ENCODE measurements at regions not wholly inside any gene's neighbourhood (a gene's known extent, or its start where the extent isn't known, plus 50 kb on each side); places are given as distances from the start of the nearest gene placed in this dataset.

DNA sequence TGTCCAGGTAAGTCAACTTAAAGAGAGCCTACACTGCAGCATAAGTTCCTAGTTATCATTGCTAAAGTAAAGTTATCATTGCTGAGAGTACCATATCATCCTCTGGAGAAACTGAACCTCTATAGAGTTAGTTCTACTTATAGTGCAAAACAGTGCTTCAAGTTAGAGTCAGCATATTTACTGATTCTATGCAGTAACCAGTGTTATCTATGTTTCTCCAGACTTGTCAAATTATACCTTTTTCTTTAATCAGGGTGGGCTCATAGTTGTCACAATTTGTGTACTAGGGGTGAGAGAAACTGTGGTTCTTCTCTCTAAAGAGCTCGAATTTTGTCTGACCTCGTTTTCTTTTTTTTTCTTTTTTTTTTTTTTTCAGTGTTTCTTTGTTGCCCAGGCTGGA lies 79.6 kb downstream of the ANXA2R start:
- Histone ChIP-seq H3K4me3 (no peak overlapping the region), H3K36me3 (replicated peaks in 1 of 2) (no peaks in the 10 kb centered on the region), H3K27ac (no peak overlapping the region), H3K27me3 (no peaks in the 10 kb centered on the region), H3K9me3 (replicated peaks in 1 of 3) (no peaks in the 10 kb centered on the region), H3K4me1 (replicated peaks in 1 of 2) (no peaks in the 10 kb centered on the region)
- intact Hi-C loops (cut with DNase I) = no loop called here
- no peak for DNase-seq
- no peak for TF ChIP-seq POLR2A (IDR thresholded peaks at IDR 0.05)
- TF ChIP-seq, protein P1, sequence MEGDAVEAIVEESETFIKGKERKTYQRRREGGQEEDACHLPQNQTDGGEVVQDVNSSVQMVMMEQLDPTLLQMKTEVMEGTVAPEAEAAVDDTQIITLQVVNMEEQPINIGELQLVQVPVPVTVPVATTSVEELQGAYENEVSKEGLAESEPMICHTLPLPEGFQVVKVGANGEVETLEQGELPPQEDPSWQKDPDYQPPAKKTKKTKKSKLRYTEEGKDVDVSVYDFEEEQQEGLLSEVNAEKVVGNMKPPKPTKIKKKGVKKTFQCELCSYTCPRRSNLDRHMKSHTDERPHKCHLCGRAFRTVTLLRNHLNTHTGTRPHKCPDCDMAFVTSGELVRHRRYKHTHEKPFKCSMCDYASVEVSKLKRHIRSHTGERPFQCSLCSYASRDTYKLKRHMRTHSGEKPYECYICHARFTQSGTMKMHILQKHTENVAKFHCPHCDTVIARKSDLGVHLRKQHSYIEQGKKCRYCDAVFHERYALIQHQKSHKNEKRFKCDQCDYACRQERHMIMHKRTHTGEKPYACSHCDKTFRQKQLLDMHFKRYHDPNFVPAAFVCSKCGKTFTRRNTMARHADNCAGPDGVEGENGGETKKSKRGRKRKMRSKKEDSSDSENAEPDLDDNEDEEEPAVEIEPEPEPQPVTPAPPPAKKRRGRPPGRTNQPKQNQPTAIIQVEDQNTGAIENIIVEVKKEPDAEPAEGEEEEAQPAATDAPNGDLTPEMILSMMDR (IDR thresholded peaks at IDR 0.05) = no peak
- WGBS, 4 donors = 56 to 74% (median 68%) methylated on average over 2 of the region's 2 CpGs

DNA sequence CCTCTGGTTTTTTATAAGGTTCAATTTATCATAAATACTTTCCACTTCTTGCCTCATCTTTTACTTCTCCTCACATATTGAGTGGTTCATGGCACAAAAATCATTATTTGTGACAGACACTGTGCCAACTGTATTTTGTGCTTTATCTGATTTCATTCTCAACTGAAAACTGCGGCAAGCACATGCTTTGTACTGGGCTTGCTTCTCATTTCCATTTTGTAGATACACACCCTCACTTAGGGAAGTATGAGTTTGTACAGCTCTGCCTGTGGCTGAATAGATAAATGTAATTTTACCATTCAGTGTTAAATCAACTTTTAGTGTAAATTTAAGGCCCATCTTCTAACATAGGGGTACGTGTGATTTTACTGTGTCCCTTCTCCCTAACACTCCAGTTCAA lies 83.6 kb downstream of the ANXA2R start:
- Histone ChIP-seq H3K27me3 (no peaks in the 10 kb centered on the region), H3K4me1 (replicated peaks in 1 of 2) (peaks cover 0 to 11% of the 10 kb centered on the region in 2 donors), H3K4me3 (no peak overlapping the region), H3K9me3 (replicated peaks in 1 of 3) (peaks cover 0 to 19% (median 0%) of the 10 kb centered on the region in 3 donors), H3K27ac (no peak overlapping the region), H3K36me3 (replicated peaks in 1 of 2) (no peaks in the 10 kb centered on the region)
- WGBS, 4 donors = 82 to 92% (median 91%) methylated on average over 2 of the region's 2 CpGs
- no peak for DNase-seq
- intact Hi-C loops (cut with DNase I) = no loop called here
- TF ChIP-seq POLR2A (IDR thresholded peaks at IDR 0.05) = no peak
- TF ChIP-seq, protein P1 (IDR thresholded peaks at IDR 0.05) = no peak

DNA sequence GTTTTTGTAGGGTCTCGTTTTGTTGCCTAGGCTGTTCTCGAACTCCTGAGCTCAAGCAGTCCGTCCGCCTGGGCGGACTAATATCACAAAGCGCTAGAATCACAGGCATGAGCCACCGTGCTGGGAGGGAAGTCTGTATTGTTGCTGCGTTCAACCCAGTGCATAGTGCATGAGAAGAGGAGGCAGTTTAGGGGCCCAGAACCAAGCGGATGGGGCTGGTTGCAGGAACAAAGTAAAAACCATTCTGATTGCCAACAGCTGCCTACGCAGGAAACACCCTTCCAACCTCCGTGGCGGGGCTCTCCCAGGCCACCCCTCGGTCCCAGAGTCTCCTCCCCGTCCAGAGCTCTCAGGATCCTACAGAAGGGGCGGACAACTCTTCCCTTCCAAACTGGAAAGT lies 87.1 kb downstream of the ANXA2R start:
- intact Hi-C loops (cut with DNase I) = loop anchor here in 1 of 2 donors (5.0 kb wide), 1 partner anchor 39 kb away; no protein-coding TSS in a partner anchor
- H3K36me3 ChIP-seq (replicated peaks in 1 of 2) = no peaks in the 10 kb centered on the region
- 20 to 34% (median 30%) methylated on average over 13 to 15 of the region's 15 CpGs for WGBS, 4 donors
- TF ChIP-seq, protein P1 (IDR thresholded peaks at IDR 0.05) = no peak
- TF ChIP-seq POLR2A (IDR thresholded peaks at IDR 0.05) = no peak
- no peak overlapping the region for H3K27ac ChIP-seq
- no peak for DNase-seq
- H3K27me3 ChIP-seq = peaks cover 4% of the 10 kb centered on the region
- peaks cover 0 to 19% (median 0%) of the 10 kb centered on the region in 3 donors for H3K9me3 ChIP-seq (replicated peaks in 1 of 3)
- peaks cover 0 to 20% of the 10 kb centered on the region in 2 donors for H3K4me1 ChIP-seq (replicated peaks in 1 of 2)
- no peak overlapping the region for H3K4me3 ChIP-seq

DNA sequence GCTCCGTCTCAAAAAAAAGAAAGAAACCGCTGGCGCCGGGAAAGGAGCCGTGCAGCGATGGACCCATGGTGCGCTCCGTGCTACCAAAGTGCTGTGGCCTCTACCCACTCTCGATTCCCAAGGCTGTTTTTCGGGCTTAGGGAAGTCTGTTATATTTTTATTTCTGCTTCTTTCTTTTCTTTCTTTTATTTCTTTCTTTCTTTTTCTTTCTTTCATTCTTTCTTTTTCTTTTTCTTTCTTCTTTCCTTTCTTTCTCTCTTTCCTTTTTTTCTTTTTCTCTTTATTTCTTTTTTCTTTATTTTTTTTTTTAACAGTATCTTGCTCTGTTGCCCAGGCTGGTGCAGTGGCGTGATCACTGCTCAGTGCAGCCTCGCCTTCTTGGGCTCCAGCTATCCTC lies 87.5 kb downstream of the ANXA2R start:
- Histone ChIP-seq H3K4me3 (peak overlapping the region in 2 of 4 donors; percentile 28 to 49), H3K27ac (peak overlapping the region in 1 of 5 donors; percentile 92), H3K9me3 (replicated peaks in 1 of 3) (peaks cover 0 to 19% (median 0%) of the 10 kb centered on the region in 3 donors), H3K27me3 (peaks cover 4% of the 10 kb centered on the region), H3K36me3 (replicated peaks in 1 of 2) (no peaks in the 10 kb centered on the region), H3K4me1 (replicated peaks in 1 of 2) (peaks cover 0 to 20% of the 10 kb centered on the region in 2 donors)
- DNase-seq = no peak
- no peak for TF ChIP-seq POLR2A (IDR thresholded peaks at IDR 0.05)
- WGBS, 4 donors = 28 to 33% (median 29%) methylated on average over 12 of the region's 12 CpGs
- intact Hi-C loops (cut with DNase I) = loop anchor here in 1 of 2 donors (5.0 kb wide), 1 partner anchor 40 kb away; no protein-coding TSS in a partner anchor

DNA sequence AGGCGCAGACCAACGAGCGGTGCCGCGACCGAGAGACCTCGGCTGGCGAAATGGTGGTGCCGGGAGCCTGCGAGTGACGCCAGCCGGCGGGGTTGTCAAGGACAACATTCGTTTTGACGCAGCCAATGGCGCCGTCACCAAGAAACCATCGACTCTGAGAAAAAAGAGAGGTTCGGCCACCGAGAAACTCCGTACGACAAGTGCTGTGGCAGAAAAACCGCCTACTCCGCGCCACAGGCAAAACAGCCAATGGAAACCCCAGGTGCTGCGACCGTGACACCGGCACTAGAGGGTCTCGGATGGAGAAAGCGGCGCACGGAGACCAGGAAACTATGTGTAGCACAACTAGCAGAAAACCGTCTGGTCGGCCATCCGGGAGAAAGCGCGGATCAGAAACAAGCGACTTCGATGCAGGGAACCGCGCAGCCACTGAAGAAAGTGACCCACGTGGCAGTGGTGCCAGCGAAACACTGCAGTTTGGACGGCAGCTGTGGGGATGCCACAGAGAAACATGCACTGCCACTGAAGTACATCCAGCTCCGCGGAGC lies 88.8 kb downstream of the ANXA2R start:
- Histone ChIP-seq H3K27ac (peak overlapping the region; percentile 82 to 93 (median 90)), H3K9me3 (replicated peaks in 1 of 3) (peaks cover 0 to 19% (median 0%) of the 10 kb centered on the region in 3 donors), H3K4me3 (peak overlapping the region; percentile 49 to 90 (median 76)), H3K36me3 (replicated peaks in 1 of 2) (no peaks in the 10 kb centered on the region), H3K27me3 (peaks cover 4% of the 10 kb centered on the region), H3K4me1 (replicated peaks in 1 of 2) (peaks cover 0 to 20% of the 10 kb centered on the region in 2 donors)
- DNase-seq = peak; percentile 49 to 69 (median 62)
- TF ChIP-seq, protein P1 (IDR thresholded peaks at IDR 0.05) = no peak
- no peak for TF ChIP-seq POLR2A (IDR thresholded peaks at IDR 0.05)
- WGBS, 4 donors = 2 to 3% (median 3%) methylated on average over 24 to 46 of the region's 46 CpGs
- intact Hi-C loops (cut with DNase I) = loop anchor here (2.0 to 5.0 kb wide), 3 partner anchors 41 to 91 kb away; no protein-coding TSS in a partner anchor

All from adrenal gland (tissue), 9 donors.